HG03175 (cell line): ENCODE measurements at regions not wholly inside any gene's neighbourhood (a gene's known extent, or its start where the extent isn't known, plus 50 kb on each side); places are given as distances from the start of the nearest gene placed in this dataset.

Experiments used
- ATAC-seq: cut with Tn5 transposase; IDR thresholded peaks from one replicate; pipeline ENCODE4 v1.9.1; 2021; ENCODE audit warnings: mild to moderate bottlenecking, moderate library complexity; ENCODE audit not compliant: unreplicated experiment

- ATAC-seq, result no peak
Measured at GRCh38 chr5:121299153-121299552, 552.5 kb upstream of the FTMT start.

- ATAC-seq, result no peak
Measured at GRCh38 chr5:121304838-121305237, 546.8 kb upstream of the FTMT start.

GRCh38 chr5:121313886-121314285 lies 537.8 kb upstream of the FTMT start:
- ATAC-seq, result no peak

- no peak for ATAC-seq
Measured at GRCh38 chr5:121315786-121316185, 535.9 kb upstream of the FTMT start.

- ATAC-seq, result no peak
Measured at GRCh38 chr5:121319292-121319691, 532.4 kb upstream of the FTMT start.

GRCh38 chr5:121325930-121326329 lies 525.8 kb upstream of the FTMT start:
- ATAC-seq, result no peak

GRCh38 chr5:121350181-121350930 lies 501.3 kb upstream of the FTMT start:
- ATAC-seq, result no peak

GRCh38 chr5:121366515-121366914 lies 485.2 kb upstream of the FTMT start:
- ATAC-seq, result no peak

- no peak for ATAC-seq
Measured at GRCh38 chr5:121373371-121373770, 478.3 kb upstream of the FTMT start.

GRCh38 chr5:121377461-121377860 lies 474.2 kb upstream of the FTMT start:
- no peak for ATAC-seq

- ATAC-seq, result no peak
Measured at GRCh38 chr5:121378046-121378445, 473.6 kb upstream of the FTMT start.

GRCh38 chr5:121378559-121379359 lies 472.9 kb upstream of the FTMT start:
- ATAC-seq, result no peak

GRCh38 chr5:121380066-121380465 lies 471.6 kb upstream of the FTMT start:
- ATAC-seq, result no peak

GRCh38 chr5:121384359-121384758 lies 467.3 kb upstream of the FTMT start:
- ATAC-seq, result no peak

GRCh38 chr5:121386334-121386733 lies 465.3 kb upstream of the FTMT start:
- no peak for ATAC-seq

GRCh38 chr5:121396716-121397115 lies 455.0 kb upstream of the FTMT start:
- no peak for ATAC-seq

GRCh38 chr5:121399879-121400278 lies 451.8 kb upstream of the FTMT start:
- no peak for ATAC-seq

- ATAC-seq, result no peak
Measured at GRCh38 chr5:121408778-121409177, 442.9 kb upstream of the FTMT start.

- no peak for ATAC-seq
Measured at GRCh38 chr5:121415270-121415669, 436.4 kb upstream of the FTMT start.

- ATAC-seq, result no peak
Measured at GRCh38 chr5:121421646-121422045, 430.0 kb upstream of the FTMT start.

- ATAC-seq, result no peak
Measured at GRCh38 chr5:121424976-121425375, 426.7 kb upstream of the FTMT start.

GRCh38 chr5:121426153-121426552 lies 425.5 kb upstream of the FTMT start:
- ATAC-seq, result no peak
